HEK293T (cell line): ENCODE measurements at regions not wholly inside any gene's neighbourhood (a gene's known extent, or its start where the extent isn't known, plus 50 kb on each side); places are given as distances from the start of the nearest gene placed in this dataset.

Source experiments
- ARNT ChIP-seq: fragments of 450-650 bp; IDR thresholded peaks from 2 replicates; pipeline ENCODE4 v1.6.1; 2017; ENCODE audit warnings: mild to moderate bottlenecking
- BHLHE40 ChIP-seq: fragments of 450-650 bp; IDR thresholded peaks from 2 replicates; pipeline ENCODE4 v1.6.1; 2016; ENCODE audit warnings: mild to moderate bottlenecking, moderate library complexity, borderline replicate concordance
- CTBP1 ChIP-seq: fragments of 450-650 bp; IDR thresholded peaks from 2 replicates; pipeline ENCODE4 v1.6.1; 2016; ENCODE audit warnings: borderline replicate concordance
- ELF4 ChIP-seq: fragments of 450-650 bp; IDR thresholded peaks from 2 replicates; pipeline ENCODE4 v1.6.1; 2017; ENCODE audit warnings: antibody characterized with exemption
- FOXA1 ChIP-seq: fragments of 450-650 bp; IDR thresholded peaks from 2 replicates; pipeline ENCODE4 v1.6.1; 2016; ENCODE audit warnings: mild to moderate bottlenecking
- FOXK2 ChIP-seq: fragments of 450-650 bp; IDR thresholded peaks from 2 replicates; pipeline ENCODE4 v1.6.1; 2016; ENCODE audit warnings: mild to moderate bottlenecking
- FOXM1 ChIP-seq: fragments of 450-650 bp; IDR thresholded peaks from 2 replicates; pipeline ENCODE4 v1.6.1; 2017; ENCODE audit warnings: mild to moderate bottlenecking, borderline replicate concordance
- HDGF ChIP-seq: fragments of 450-650 bp; IDR thresholded peaks from 2 replicates; pipeline ENCODE4 v1.6.1; 2017; ENCODE audit warnings: antibody characterized with exemption, borderline replicate concordance
- LEF1 ChIP-seq: fragments of 450-650 bp; IDR thresholded peaks from 2 replicates; pipeline ENCODE4 v1.6.1; 2017; ENCODE audit warnings: mild to moderate bottlenecking, borderline replicate concordance
- NFRKB ChIP-seq: fragments of 450-650 bp; IDR thresholded peaks from 2 replicates; pipeline ENCODE4 v1.6.1; 2016; ENCODE audit warnings: mild to moderate bottlenecking, moderate library complexity
- SP1 ChIP-seq: fragments of 450-650 bp; IDR thresholded peaks from 2 replicates; pipeline ENCODE4 v1.6.1; 2017
- SUZ12 ChIP-seq: fragments of 450-650 bp; IDR thresholded peaks from 2 replicates; pipeline ENCODE4 v1.6.1; 2016; ENCODE audit warnings: mild to moderate bottlenecking
- TARDBP ChIP-seq: fragments of 450-650 bp; IDR thresholded peaks from 2 replicates; pipeline ENCODE4 v1.6.1; 2016
- TF ChIP-seq, protein P1 (sequence below): fragments of 450-650 bp; IDR thresholded peaks from 2 replicates; pipeline ENCODE4 v1.6.1; 2016

DNA sequence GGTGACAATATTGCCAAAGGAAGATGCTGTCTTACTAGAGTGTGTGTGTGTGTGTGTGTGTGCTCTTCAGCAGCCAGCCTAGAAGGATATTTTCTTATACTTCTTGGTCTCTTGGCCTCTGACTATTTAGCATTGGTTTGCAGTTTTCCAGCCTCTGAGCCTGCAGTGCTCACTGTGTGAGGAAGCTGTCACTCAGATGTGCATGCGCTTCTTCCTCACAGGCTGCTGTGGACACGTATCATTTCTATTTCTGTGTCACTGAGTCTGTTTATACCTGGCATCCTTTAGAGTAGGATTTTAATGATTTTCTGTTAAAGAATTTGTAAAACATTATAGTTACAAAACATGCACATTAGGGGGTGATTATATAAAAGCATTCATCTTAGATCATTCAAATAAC lies 83.3 kb downstream of the ALDH8A1 start:
- TF ChIP-seq SUZ12, result no peak
- no peak for TF ChIP-seq ELF4
- no peak for TF ChIP-seq HDGF
- TF ChIP-seq ARNT, result no peak
- no peak for TF ChIP-seq TARDBP
- no peak for TF ChIP-seq FOXA1
- no peak for TF ChIP-seq CTBP1
- no peak for TF ChIP-seq BHLHE40
- TF ChIP-seq SP1, result no peak
- TF ChIP-seq NFRKB, result no peak
- no peak for TF ChIP-seq FOXM1
- no peak for TF ChIP-seq FOXK2
- TF ChIP-seq, protein P1, sequence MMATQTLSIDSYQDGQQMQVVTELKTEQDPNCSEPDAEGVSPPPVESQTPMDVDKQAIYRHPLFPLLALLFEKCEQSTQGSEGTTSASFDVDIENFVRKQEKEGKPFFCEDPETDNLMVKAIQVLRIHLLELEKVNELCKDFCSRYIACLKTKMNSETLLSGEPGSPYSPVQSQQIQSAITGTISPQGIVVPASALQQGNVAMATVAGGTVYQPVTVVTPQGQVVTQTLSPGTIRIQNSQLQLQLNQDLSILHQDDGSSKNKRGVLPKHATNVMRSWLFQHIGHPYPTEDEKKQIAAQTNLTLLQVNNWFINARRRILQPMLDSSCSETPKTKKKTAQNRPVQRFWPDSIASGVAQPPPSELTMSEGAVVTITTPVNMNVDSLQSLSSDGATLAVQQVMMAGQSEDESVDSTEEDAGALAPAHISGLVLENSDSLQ, result 0 out of 2 replicates have a peak, but pooled peaks have one; percentile 26
- TF ChIP-seq LEF1, result no peak
